Activated gamma-delta T cell treated with Interleukin-2 at 50 U/mL for 16 hours (primary cell): ENCODE measurements at regions not wholly inside any gene's neighbourhood (a gene's known extent, or its start where the extent isn't known, plus 50 kb on each side); places are given as distances from the start of the nearest gene placed in this dataset.

Experiments
- DNase-seq: peaks from one replicate; pipeline ENCODE4 v3.0.0-alpha.2; 2020

DNA sequence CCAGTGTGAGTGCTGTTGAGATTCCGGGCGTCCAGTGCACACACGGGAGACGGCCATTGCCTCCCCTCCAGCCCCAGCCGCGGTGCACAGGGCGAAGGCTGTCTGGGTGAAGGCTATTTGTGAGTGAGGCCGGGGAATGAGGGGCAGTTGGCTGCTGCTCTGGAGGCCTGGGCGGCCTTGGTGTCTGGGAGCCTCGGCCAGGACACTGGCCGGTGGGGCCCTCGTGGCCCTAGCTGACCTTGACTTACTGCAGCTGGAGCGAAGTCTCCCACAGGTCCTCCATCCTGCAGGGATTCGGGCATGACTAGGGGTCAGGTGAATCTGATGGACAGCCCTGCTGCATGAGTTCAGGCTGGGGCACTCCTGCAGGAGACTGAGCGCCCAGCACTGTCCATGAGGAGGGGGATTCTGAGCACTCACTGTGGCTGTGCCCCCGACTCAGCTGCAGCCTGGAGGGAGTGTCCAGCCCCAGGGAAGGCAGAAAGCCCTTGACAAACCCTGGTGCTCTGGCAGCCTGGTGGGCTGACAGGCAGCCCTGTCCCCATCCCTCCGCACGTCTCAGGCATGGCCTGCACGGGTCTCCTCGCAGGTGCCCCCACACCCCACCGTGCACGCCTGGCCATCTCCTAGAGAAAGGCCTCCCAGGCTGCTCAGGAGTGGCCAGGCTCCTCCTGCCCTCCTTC lies 52.7 kb upstream of the FAM20C start:
- no peak for DNase-seq

DNA sequence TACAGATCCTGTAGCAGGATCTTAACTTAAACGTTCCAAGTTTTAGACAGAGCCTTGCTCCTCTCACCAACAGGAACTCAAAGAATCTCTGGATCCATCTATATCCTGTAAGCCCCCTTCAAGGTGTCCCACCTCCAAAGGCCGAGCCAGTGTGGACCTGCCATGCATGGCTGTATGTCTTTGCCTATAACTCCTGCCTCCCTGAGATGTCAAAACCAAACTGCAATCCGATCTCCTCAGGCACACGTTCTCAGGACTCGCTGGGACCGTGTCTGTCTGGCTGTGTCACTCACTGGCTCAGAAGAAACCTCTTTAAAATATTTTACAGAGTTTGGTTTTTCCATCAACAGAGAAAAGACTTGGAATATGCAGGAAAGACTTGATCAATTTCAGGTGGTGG lies 51.4 kb upstream of the FAM20C start:
- DNase-seq: no peak

- DNase-seq: no peak
Observed at GRCh38 chr7:142248-142941, 50.0 kb upstream of the FAM20C start.
